Kidney tubule cell (primary cell): ENCODE measurements at regions not wholly inside any gene's neighbourhood (a gene's known extent, or its start where the extent isn't known, plus 50 kb on each side); places are given as distances from the start of the nearest gene placed in this dataset.

Experiments used
- DNase-seq: peaks from one replicate; pipeline ENCODE4 v3.0.0-alpha.2; 2018; ENCODE audit warnings: low spot score

DNA sequence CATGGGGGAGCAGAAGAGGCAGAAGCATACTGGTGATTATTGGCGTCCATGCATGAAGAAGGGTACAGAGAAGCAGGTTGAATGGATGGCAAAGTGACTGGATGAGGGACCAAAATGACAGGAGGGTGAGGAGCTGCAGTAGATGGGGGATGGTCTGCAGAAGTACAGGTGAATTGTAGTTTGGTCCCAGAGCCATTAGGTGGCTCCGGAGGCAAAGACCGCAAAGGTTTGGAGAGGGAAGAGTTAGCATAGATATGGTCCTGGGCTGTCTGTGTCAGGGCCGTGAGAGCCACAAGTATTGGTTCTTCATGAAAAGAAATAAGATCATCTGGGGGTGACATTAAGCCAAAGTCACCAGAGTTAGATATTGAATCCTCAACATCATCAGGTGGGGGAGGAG is 59.0 kb upstream of the ZNF726 start:
- no peak for DNase-seq

DNA sequence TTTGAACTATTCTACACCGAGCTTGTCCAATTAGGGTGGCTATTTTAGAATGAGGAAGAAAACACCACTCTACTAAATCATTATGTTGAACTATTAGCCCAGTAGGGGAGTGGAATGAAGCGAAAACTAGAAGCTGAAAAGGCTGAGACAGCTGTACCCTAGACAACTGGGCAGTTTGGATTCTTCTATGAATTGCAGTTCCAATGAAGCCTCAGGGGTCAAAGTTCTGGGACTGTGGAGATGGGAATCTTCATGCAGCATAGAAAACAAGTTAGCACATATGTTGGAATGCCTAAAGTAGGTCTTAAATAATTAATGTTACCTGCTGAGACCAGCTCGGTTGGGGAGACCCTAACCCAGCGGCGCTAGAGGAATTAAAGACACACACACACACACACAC is 62.7 kb upstream of the ZNF726 start:
- DNase-seq, result no peak

DNA sequence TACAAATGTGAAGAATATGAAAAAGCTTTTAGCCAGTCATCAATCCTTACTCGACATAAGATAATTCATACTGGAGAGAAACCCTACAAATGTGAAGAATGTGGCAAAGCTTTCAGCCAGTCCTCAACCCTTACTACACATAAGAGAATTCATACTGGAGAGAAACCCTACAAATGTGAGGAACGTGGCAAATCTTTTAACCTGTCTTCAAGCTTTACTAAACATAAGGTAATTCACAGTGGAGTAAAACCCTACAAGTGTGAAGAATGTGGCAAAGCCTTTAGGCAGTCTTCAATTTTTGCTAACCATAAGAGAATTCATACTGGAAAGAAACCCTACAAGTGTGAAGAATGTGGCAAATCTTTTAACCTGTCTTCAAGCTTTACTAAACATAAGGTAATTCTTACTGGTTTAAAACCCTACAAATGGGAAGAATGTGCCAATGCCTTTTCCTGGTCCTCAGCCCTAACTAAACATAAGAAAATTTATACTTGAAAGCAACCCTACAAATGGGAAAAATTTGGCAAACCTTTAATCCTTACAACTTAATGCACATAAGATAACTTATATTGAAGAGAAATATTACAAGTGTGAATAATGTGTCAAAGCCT is 74.1 kb upstream of the ZNF681 start:
- DNase-seq, result no peak

DNA sequence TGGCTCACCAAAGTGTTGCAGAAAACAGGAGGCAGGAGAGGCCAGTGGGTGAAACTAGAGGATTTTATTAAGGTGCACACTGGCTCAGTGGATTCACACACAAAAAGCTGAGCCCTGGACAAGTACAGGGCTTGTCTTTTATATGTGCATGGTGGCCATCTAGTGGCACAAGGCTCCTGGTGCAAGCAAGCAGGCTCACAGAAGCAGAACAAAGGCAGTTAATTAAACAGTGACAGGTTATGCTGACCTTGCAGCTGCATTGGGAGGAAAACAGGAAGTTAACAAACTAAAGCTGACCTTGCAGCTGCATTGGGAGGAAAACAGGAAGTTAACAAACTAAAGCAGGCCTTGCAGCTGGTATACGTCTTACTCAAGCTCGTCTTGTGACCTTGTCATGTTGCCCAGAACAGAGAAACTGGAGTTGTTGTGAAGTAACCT is 65.3 kb upstream of the ZNF681 start:
- peak; percentile 62 for DNase-seq

DNA sequence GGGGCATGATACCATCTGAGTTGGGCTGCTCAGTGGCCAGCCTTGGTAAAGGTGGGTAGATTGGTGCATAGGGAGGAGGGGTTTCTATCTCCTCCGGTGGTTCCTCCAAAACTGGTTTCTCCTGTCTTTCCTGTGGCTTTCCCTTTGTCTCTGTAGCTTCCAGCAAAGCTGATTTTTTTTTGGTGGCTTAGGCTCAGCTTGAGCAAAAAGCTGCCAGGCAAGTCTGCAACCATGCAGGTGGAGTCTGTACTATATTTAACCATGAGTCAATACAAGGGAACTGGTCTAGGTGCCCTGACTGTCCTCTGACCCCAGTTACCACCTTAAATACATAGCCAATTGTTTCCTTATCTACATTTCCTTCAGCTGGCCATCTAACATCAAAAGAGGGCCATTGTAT is 64.0 kb upstream of the ZNF681 start:
- DNase-seq, result peak; percentile 12

DNA sequence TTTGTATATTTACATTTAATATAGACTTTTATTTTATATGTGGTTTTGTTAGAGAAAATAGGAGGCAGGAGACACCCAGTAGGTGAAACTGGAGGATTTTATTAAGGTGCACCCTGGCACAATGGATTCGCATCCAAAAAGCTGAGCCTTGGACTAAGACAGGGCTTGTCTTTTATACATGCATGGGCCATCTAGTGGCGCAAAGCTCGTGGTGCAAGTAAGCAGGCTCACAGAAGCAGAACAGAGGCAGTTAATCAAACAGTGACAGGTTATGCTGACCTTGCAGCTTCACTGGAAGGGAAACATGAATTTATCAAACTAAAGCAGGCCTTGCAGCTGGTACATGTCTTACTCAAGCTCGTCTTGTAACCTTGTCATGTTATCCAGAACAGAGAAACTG is 58.8 kb upstream of the ZNF681 start:
- peak; percentile 57 for DNase-seq

DNA sequence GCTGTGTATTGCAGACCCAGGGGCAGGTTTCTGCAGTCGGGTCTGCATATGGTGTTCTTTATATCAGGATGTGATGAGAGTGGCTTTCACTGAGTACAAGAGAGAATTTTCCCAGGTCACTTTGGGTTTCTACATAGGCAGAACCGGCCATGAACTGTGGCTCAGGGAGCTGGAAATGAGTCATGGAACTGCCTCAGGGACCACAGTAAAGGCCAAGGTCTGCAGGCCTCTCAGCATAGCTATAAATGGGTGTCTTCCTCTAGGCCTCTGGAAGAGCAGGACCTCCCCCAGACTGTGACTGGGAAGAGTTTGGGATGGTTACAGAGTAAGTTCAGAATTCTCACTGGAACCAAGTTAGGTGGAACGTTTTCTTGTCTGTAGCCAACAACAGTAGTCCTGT is 51.8 kb upstream of the ZNF681 start:
- DNase-seq, result no peak
